Activated B cell treated with CpG ODN at 0.5 μM for 24 hours (primary cell): ENCODE measurements at regions not wholly inside any gene's neighbourhood (a gene's known extent, or its start where the extent isn't known, plus 50 kb on each side); places are given as distances from the start of the nearest gene placed in this dataset.

Experiments used
- ATAC-seq: fragments of 200-7000 bp; cut with Tn5 transposase; one replicate; pipeline ENCODE4 v1.10.0; 2021; ENCODE audit warnings: low read depth, mild to moderate bottlenecking, moderate library complexity
- CTCF ChIA-PET: fragments of 350-600 bp; sonication (Branson Sonifier 250); formaldehyde crosslinking; loops from one replicate; lab custom pipeline; 2021; ENCODE audit warnings: antibody characterized with exemption; lab: Charles Lee
- POLR2A ChIA-PET: fragments of 350-600 bp; sonication (Branson Sonifier 250); formaldehyde crosslinking; loops from one replicate; lab custom pipeline; 2021; ENCODE audit warnings: antibody characterized with exemption; lab: Charles Lee
- DNase-seq: peaks from one replicate; pipeline ENCODE4 v3.0.0; 2022
- H3K27ac Mint-ChIP-seq: one replicate; pipeline ENCODE4 v1.8.0; 2020; ENCODE audit warnings: mixed read lengths
- H3K27me3 Mint-ChIP-seq: one replicate; pipeline ENCODE4 v1.8.0; 2021; ENCODE audit warnings: mixed read lengths
- H3K36me3 Mint-ChIP-seq: one replicate; pipeline ENCODE4 v1.8.0; 2021; ENCODE audit warnings: low read depth, mixed read lengths
- H3K4me1 Mint-ChIP-seq: one replicate; pipeline ENCODE4 v1.8.0; 2021; ENCODE audit warnings: mixed read lengths
- H3K4me3 Mint-ChIP-seq: one replicate; pipeline ENCODE4 v1.8.0; 2020; ENCODE audit warnings: mild to moderate bottlenecking, mixed read lengths
- H3K9me3 Mint-ChIP-seq: one replicate; pipeline ENCODE4 v1.8.0; 2020; ENCODE audit warnings: mixed read lengths
- intact Hi-C: fragments of 100-400 bp; cut with micrococcal nuclease; formaldehyde crosslinking; loops from one replicate; pipeline ENCODE4 v1.15.1; 2024
- TF ChIP-seq, protein P1 (sequence below): fragments of 200-600 bp; IDR thresholded peaks from one replicate; pipeline ENCODE4 v1.8.0; 2022; ENCODE audit warnings: antibody characterized with exemption, mild to moderate bottlenecking

DNA sequence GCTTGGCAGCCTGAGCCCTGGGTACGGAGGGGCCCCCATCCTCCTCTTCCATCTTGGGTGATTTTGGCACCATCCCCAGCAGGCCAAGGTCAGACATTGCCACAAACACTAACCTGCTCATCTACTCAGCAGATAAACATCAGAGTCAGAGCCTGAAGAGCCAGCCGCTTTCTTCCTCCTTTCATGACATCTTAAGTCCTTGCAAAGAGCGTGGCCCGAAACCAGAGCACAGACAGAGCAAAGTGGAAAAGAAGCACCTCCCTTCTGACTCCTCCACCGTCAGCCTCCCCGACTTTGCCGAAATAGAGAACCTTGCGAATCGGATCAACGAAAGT lies 60.4 kb upstream of the RPH3AL start:
- peaks cover 9% of the 10 kb centered on the region for H3K27me3 Mint-ChIP-seq
- peaks cover 11% of the 10 kb centered on the region for H3K36me3 Mint-ChIP-seq
- CTCF ChIA-PET, result interaction anchor here (0.7 to 3.2 kb wide), 7 partner anchors 82 to 583 kb away, joined by 3 to 86 read pairs (median 6); partner anchors contain the start of genes TIMM22 and VPS53
- TF ChIP-seq, protein P1, sequence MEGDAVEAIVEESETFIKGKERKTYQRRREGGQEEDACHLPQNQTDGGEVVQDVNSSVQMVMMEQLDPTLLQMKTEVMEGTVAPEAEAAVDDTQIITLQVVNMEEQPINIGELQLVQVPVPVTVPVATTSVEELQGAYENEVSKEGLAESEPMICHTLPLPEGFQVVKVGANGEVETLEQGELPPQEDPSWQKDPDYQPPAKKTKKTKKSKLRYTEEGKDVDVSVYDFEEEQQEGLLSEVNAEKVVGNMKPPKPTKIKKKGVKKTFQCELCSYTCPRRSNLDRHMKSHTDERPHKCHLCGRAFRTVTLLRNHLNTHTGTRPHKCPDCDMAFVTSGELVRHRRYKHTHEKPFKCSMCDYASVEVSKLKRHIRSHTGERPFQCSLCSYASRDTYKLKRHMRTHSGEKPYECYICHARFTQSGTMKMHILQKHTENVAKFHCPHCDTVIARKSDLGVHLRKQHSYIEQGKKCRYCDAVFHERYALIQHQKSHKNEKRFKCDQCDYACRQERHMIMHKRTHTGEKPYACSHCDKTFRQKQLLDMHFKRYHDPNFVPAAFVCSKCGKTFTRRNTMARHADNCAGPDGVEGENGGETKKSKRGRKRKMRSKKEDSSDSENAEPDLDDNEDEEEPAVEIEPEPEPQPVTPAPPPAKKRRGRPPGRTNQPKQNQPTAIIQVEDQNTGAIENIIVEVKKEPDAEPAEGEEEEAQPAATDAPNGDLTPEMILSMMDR, result no peak
- no peak for DNase-seq
- intact Hi-C loops, result no loop called here
- ATAC-seq, result no peak
- H3K4me3 Mint-ChIP-seq, result no peak overlapping the region
- POLR2A ChIA-PET, result no interaction called here
- no peak overlapping the region for H3K27ac Mint-ChIP-seq
- H3K9me3 Mint-ChIP-seq, result no peaks in the 10 kb centered on the region
- H3K4me1 Mint-ChIP-seq, result peaks cover 63% of the 10 kb centered on the region

DNA sequence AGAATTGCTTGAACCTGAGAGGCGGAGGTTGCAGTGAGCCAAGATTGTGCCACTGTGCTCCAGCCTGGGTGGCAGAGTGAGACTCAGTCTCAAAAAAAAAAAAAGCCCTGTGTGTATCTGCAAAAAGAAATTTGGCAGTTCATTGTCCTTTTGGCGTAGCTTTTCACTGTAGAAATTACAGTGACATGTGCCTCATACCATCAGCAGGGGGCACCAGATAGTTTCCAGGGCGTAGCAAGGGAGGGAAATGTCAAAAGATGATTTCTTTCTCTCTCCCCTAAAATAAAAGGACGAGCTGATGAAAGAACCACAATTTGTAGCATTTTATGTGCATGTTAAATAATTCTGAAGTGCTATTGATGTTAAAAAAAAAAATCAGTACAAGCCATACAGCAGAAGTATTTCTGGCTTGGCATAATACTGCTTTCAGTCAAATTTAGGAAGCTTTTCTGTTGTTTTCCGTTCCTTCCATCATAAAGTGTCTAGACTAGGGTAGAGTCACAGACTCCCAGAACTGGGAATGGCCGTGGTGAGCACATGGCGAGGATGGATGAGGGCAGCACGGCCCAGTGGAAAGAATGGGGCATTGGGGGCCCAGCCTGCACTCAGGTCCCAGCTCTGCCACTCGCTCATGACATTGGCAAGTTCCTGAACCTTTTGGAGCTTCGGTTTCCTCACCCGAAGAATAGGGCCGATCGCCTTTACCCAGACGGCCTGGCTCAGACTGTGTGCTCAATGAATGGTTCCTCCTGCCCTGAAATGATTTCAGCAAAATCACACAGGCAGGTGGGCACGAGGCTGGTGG lies 59.8 kb upstream of the RPH3AL start:
- Mint-ChIP-seq H3K27me3 (peaks cover 5% of the 10 kb centered on the region), H3K27ac (peak overlapping the region; percentile 35), H3K4me1 (peaks cover 62% of the 10 kb centered on the region), H3K36me3 (peaks cover 11% of the 10 kb centered on the region), H3K9me3 (no peaks in the 10 kb centered on the region), H3K4me3 (peak overlapping the region; percentile 24)
- ChIA-PET POLR2A (interaction anchor here (0.7 to 1.1 kb wide), 6 partner anchors 288 to 584 kb away, joined by 3 to 7 read pairs (median 4); partner anchors contain the start of genes GEMIN4, TIMM22 and VPS53), CTCF (interaction anchor here (0.6 to 3.2 kb wide), 21 partner anchors 9 to 584 kb away, joined by 3 to 86 read pairs (median 5); partner anchors contain the start of genes GEMIN4, GLOD4, MRM3 and TIMM22)
- intact Hi-C loops, result loop anchor here (1.0 kb wide), 4 partner anchors 197 to 569 kb away; partner anchors contain the start of gene GEMIN4
- TF ChIP-seq, protein P1, result peak; percentile 36
- no peak for ATAC-seq
- no peak for DNase-seq

DNA sequence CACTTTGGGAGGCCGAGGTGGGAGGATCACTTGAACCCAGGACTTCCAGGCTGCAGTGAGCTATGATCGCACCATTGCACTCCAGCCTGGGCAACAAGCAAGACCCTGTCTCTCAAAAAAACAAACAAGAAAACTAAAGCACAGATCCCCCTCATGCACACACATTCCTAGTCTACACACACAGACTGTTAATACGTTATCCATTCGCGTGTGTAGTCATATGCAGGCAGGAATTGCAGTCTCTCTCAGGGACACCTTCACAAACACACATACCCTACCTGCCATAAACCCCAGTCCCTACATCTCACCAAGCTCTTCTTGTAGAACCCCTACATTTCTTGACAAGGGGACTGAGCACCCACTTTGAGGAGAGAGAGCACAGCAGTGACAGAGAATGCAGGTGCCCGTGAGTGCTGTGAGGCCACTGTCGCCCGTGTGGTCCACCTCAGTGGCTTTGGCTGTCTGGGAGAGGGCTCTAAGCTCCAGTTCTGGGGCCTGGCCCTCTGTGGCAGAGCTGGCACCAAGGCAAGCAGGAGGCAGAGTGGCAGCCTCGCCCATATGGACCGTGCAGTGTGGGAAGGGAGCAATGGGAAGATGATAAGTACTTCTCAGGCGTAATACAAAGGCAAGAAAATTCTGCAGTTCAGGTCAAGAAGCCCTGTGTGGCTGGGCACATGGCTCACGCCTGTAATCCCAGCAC lies 59.0 kb upstream of the RPH3AL start:
- DNase-seq, result no peak
- POLR2A ChIA-PET, result interaction anchor here (0.7 to 1.1 kb wide), 6 partner anchors 289 to 585 kb away, joined by 3 to 7 read pairs (median 4); partner anchors contain the start of genes GEMIN4, TIMM22 and VPS53
- TF ChIP-seq, protein P1, result no peak
- ATAC-seq, result no peak
- Mint-ChIP-seq H3K4me1 (peaks cover 59% of the 10 kb centered on the region), H3K9me3 (no peaks in the 10 kb centered on the region), H3K27ac (peak overlapping the region; percentile 70), H3K4me3 (peak overlapping the region; percentile 88), H3K27me3 (peaks cover 1% of the 10 kb centered on the region), H3K36me3 (peaks cover 11% of the 10 kb centered on the region)
- CTCF ChIA-PET, result interaction anchor here (0.6 to 3.2 kb wide), 18 partner anchors 10 to 585 kb away, joined by 3 to 86 read pairs (median 4); partner anchors contain the start of genes GLOD4, MRM3, TIMM22 and VPS53
- intact Hi-C loops, result loop anchor here (1.0 kb wide), 4 partner anchors 196 to 570 kb away; partner anchors contain the start of gene GEMIN4

GRCh38 chr17:410543-411401 lies 58.2 kb upstream of the RPH3AL start:
- POLR2A ChIA-PET, result interaction anchor here (0.7 to 1.1 kb wide), 3 partner anchors 80 to 586 kb away, joined by 3 read pairs; partner anchors contain the start of gene TIMM22
- H3K27me3 Mint-ChIP-seq, result no peaks in the 10 kb centered on the region

More at GRCh38 chr17:410543-411401, 58.2 kb upstream of the RPH3AL start:
- no peaks in the 10 kb centered on the region for H3K9me3 Mint-ChIP-seq
- ATAC-seq, result no peak
- intact Hi-C loops, result loop anchor here (1.0 kb wide), 1 partner anchor 586 kb away; no protein-coding TSS in a partner anchor
- H3K36me3 Mint-ChIP-seq, result peaks cover 11% of the 10 kb centered on the region
- TF ChIP-seq, protein P1, result no peak
- CTCF ChIA-PET, result interaction anchor here (1.1 to 3.2 kb wide), 4 partner anchors 36 to 290 kb away, joined by 3 to 86 read pairs (median 6); no protein-coding TSS in a partner anchor
- H3K4me3 Mint-ChIP-seq, result peak overlapping the region; percentile 88
- peak overlapping the region; percentile 91 for H3K27ac Mint-ChIP-seq
- DNase-seq, result no peak
- peaks cover 52% of the 10 kb centered on the region for H3K4me1 Mint-ChIP-seq
